ENCODE measurements at regions not wholly inside any gene's neighbourhood (a gene's known extent, or its start where the extent isn't known, plus 50 kb on each side); places are given as distances from the start of the nearest gene placed in this dataset.

GRCh38 chr11:128045094-128045725, 542.1 kb downstream of the ETS1 start:
- Histone ChIP-seq H3K36me3 (no peaks in the 10 kb centered on the region), H3K27me3 (no peaks in the 10 kb centered on the region), H3K4me1 (no peaks in the 10 kb centered on the region), H3K9me3 (no peaks in the 10 kb centered on the region), H3K27ac (no peak overlapping the region), H3K4me3 (no peak overlapping the region)
- DNase-seq = no peak
- no peak for TF ChIP-seq POLR2A (IDR thresholded peaks at IDR 0.05)
- no peak for TF ChIP-seq CTCF (IDR thresholded peaks at IDR 0.05)
- intact Hi-C loops (cut with DNase I; ENCODE audit: low total_unique reads) = no loop called here

- Histone ChIP-seq H3K9me3 (no peaks in the 10 kb centered on the region), H3K27ac (no peak overlapping the region), H3K4me1 (no peaks in the 10 kb centered on the region), H3K4me3 (no peak overlapping the region), H3K36me3 (no peaks in the 10 kb centered on the region), H3K27me3 (no peaks in the 10 kb centered on the region)
- no peak for DNase-seq
- intact Hi-C loops (cut with DNase I; ENCODE audit: low total_unique reads) = no loop called here
- TF ChIP-seq POLR2A (IDR thresholded peaks at IDR 0.05) = no peak
- no peak for TF ChIP-seq CTCF (IDR thresholded peaks at IDR 0.05)
Observed at GRCh38 chr11:128042290-128042751, 545.0 kb downstream of the ETS1 start.

GRCh38 chr11:128040603-128041002, 546.8 kb downstream of the ETS1 start:
- no peak for DNase-seq
- intact Hi-C loops (cut with DNase I; ENCODE audit: low total_unique reads) = no loop called here
- no peaks in the 10 kb centered on the region for H3K27me3 ChIP-seq
- H3K27ac ChIP-seq = no peak overlapping the region
- H3K36me3 ChIP-seq = no peaks in the 10 kb centered on the region
- H3K4me1 ChIP-seq = no peaks in the 10 kb centered on the region
- H3K9me3 ChIP-seq = no peaks in the 10 kb centered on the region
- TF ChIP-seq CTCF (IDR thresholded peaks at IDR 0.05) (no peak), POLR2A (IDR thresholded peaks at IDR 0.05) (no peak)
- H3K4me3 ChIP-seq = no peak overlapping the region

- DNase-seq = no peak
- TF ChIP-seq CTCF (IDR thresholded peaks at IDR 0.05) (no peak), POLR2A (IDR thresholded peaks at IDR 0.05) (no peak)
- no peaks in the 10 kb centered on the region for H3K27me3 ChIP-seq
- H3K36me3 ChIP-seq = no peaks in the 10 kb centered on the region
- no peak overlapping the region for H3K27ac ChIP-seq
- H3K4me1 ChIP-seq = no peaks in the 10 kb centered on the region
- intact Hi-C loops (cut with DNase I; ENCODE audit: low total_unique reads) = no loop called here
- H3K9me3 ChIP-seq = no peaks in the 10 kb centered on the region
- no peak overlapping the region for H3K4me3 ChIP-seq
Observed at GRCh38 chr11:128039140-128040021, 548.0 kb downstream of the ETS1 start.

- no peaks in the 10 kb centered on the region for H3K27me3 ChIP-seq
- no peaks in the 10 kb centered on the region for H3K9me3 ChIP-seq
- no peak overlapping the region for H3K4me3 ChIP-seq
- no peak for TF ChIP-seq POLR2A (IDR thresholded peaks at IDR 0.05)
- intact Hi-C loops (cut with DNase I; ENCODE audit: low total_unique reads) = no loop called here
- no peaks in the 10 kb centered on the region for H3K36me3 ChIP-seq
- no peak for DNase-seq
- no peak overlapping the region for H3K27ac ChIP-seq
- no peaks in the 10 kb centered on the region for H3K4me1 ChIP-seq
Observed at GRCh38 chr11:128036556-128037093, 550.7 kb downstream of the ETS1 start.

All from uterus (tissue), 3 donors.